H1 (cell line): ENCODE measurements at regions not wholly inside any gene's neighbourhood (a gene's known extent, or its start where the extent isn't known, plus 50 kb on each side); places are given as distances from the start of the nearest gene placed in this dataset.
"Not testable (repeated sequence)": the region's sequence is repeated elsewhere in the genome, so short reads cannot be mapped to it uniquely, and the experiment has no call there.

ENCODE experiments used
- CTCF ChIA-PET: fragments of 300-600 bp; sonication (Branson Sonifier 250); formaldehyde crosslinking; loops from one replicate; lab custom pipeline; 2021; ENCODE audit not compliant: partially characterized antibody; lab: Charles Lee
- POLR2A ChIA-PET: fragments of 300-600 bp; sonication (Branson Sonifier 250); formaldehyde crosslinking; loops from one replicate; lab custom pipeline; 2021; ENCODE audit warnings: inconsistent platforms; ENCODE audit not compliant: partially characterized antibody; lab: Charles Lee
- DNase-seq, 2 experiments: peaks; one replicate each; pipeline versions ENCODE4 v3.0.0 to v3.0.0-alpha.2; 2010 to 2022; ENCODE audit warnings: low spot score in 2 of 2, low read depth in 1 of 2, mixed read lengths in 1 of 2
- FAIRE-seq: peaks from 2 replicates; lab custom pipeline; 2011; peaks lifted over from hg19 to GRCh38; lab: Jason Lieb, UNC
- H2AFZ ChIP-seq: 2 replicates; pipeline ENCODE4 v1.8.1; 2012; ENCODE audit warnings: low read length, inconsistent platforms
- H2AK5ac ChIP-seq: 2 replicates; pipeline ENCODE4 v1.6.1; 2013; ENCODE audit warnings: low read depth, low read length
- H2BK120ac ChIP-seq: replicated peaks from 2 replicates; pipeline ENCODE3; 2013; ENCODE audit warnings: low read depth, low read length, inconsistent platforms
- H2BK12ac ChIP-seq: 2 replicates; pipeline ENCODE4 v1.6.1; 2013; ENCODE audit warnings: low read depth, low read length
- H2BK15ac ChIP-seq: 2 replicates; pipeline ENCODE4 v1.6.1; 2013; ENCODE audit warnings: low read length
- H2BK20ac ChIP-seq: 2 replicates; pipeline ENCODE4 v1.6.1; 2013; ENCODE audit warnings: low read length
- H2BK5ac ChIP-seq: 2 replicates; pipeline ENCODE4 v1.6.1; 2013; ENCODE audit warnings: low read depth, low read length
- H3K14ac ChIP-seq: 2 replicates; pipeline ENCODE4 v1.6.1; 2013; ENCODE audit warnings: inconsistent platforms; ENCODE audit not compliant: insufficient read length
- H3K18ac ChIP-seq: 2 replicates; pipeline ENCODE4 v1.6.1; 2013; ENCODE audit warnings: low read length; ENCODE audit errors: extremely low read depth
- H3K23ac ChIP-seq: 2 replicates; pipeline ENCODE4 v1.6.1; 2013; ENCODE audit warnings: inconsistent platforms; ENCODE audit not compliant: insufficient read length
- H3K23me2 ChIP-seq: 2 replicates; pipeline ENCODE4 v1.6.1; 2013; ENCODE audit warnings: low read depth, low read length
- H3K27ac ChIP-seq: 2 replicates; pipeline ENCODE4 v1.6.1; 2011; ENCODE audit warnings: low read depth, low read length, inconsistent platforms
- H3K27me3 ChIP-seq, 4 experiments: replicated peaks in 1 of 4; 1 replicate in 1 of 4; 2 replicates in 3 of 4; pipeline versions ENCODE4 v1.6.1 to v1.8.1; 2011 to 2013; ENCODE audit warnings: low read length in 3 of 4, mild to moderate bottlenecking in 3 of 4, inconsistent platforms in 2 of 4, mixed read lengths in 2 of 4, moderate library complexity in 1 of 4; ENCODE audit not compliant: control insufficient read depth in 3 of 4, insufficient read depth in 3 of 4; ENCODE audit errors: extremely low read depth in 1 of 4
- H3K36me3 ChIP-seq, 4 experiments: 2 replicates each; pipeline versions ENCODE4 v1.6.1 to v1.8.1; 2011 to 2013; ENCODE audit warnings: mild to moderate bottlenecking in 4 of 4, low read length in 3 of 4, moderate library complexity in 2 of 4, control low read depth in 1 of 4, inconsistent platforms in 1 of 4; ENCODE audit not compliant: insufficient read depth in 4 of 4, control insufficient read depth in 2 of 4
- H3K4ac ChIP-seq: replicated peaks from 2 replicates; pipeline ENCODE3; 2013; ENCODE audit warnings: low read length, low read depth, mixed read lengths, inconsistent platforms; ENCODE audit not compliant: insufficient read length
- H3K4me1 ChIP-seq, 4 experiments: replicated peaks in 1 of 4; 1 replicate in 1 of 4; 2 replicates in 3 of 4; pipeline versions ENCODE4 v1.6.1 to v1.8.1; 2011 to 2013; ENCODE audit warnings: low read length in 3 of 4, inconsistent platforms in 2 of 4, mixed read lengths in 1 of 4; ENCODE audit not compliant: insufficient read depth in 4 of 4, control insufficient read depth in 3 of 4
- H3K4me2 ChIP-seq, 2 experiments: 2 replicates each; pipeline versions ENCODE4 v1.6.1 to v1.8.1; 2011 to 2013; ENCODE audit warnings: low read depth in 2 of 2, low read length in 2 of 2, control low read depth in 1 of 2, inconsistent platforms in 1 of 2, mild to moderate bottlenecking in 1 of 2; ENCODE audit not compliant: insufficient read depth in 1 of 2
- H3K4me3 ChIP-seq, 4 experiments: fragments of 200-600, 300-600 bp in 1 of 4; sonication (generic), shearing (Covaris generic), sonication (Bioruptor Twin) in 1 of 4; 2 replicates each; pipeline versions ENCODE4 v1.5.1 to v1.8.1; 2011 to 2016; ENCODE audit warnings: low read length in 4 of 4, low read depth in 3 of 4, control low read depth in 2 of 4, inconsistent platforms in 2 of 4, mild to moderate bottlenecking in 2 of 4, mixed read lengths in 1 of 4, moderate library complexity in 1 of 4; ENCODE audit not compliant: insufficient read depth in 2 of 4; ENCODE audit errors: extremely low read depth in 1 of 4
- H3K56ac ChIP-seq: replicated peaks from 2 replicates; pipeline ENCODE3; 2013; ENCODE audit warnings: low read depth, mild to moderate bottlenecking, mixed read lengths, low read length, inconsistent platforms; ENCODE audit not compliant: insufficient read length
- H3K79me1 ChIP-seq: 2 replicates; pipeline ENCODE4 v1.6.1; 2013; ENCODE audit warnings: low read depth, low read length, control low read depth
- H3K79me2 ChIP-seq, 2 experiments: 2 replicates each; pipeline versions ENCODE4 v1.6.1 to v1.8.1; 2012 to 2013; ENCODE audit warnings: low read length in 2 of 2, mild to moderate bottlenecking in 2 of 2, inconsistent platforms in 1 of 2; ENCODE audit not compliant: insufficient read depth in 2 of 2, control insufficient read depth in 1 of 2
- H3K9ac ChIP-seq, 4 experiments: replicated peaks in 1 of 4; 1 replicate in 1 of 4; 2 replicates in 3 of 4; pipeline versions ENCODE4 v1.6.1 to v1.8.1; 2011 to 2013; ENCODE audit warnings: low read depth in 3 of 4, low read length in 3 of 4, control low read depth in 2 of 4, mild to moderate bottlenecking in 2 of 4, moderate library complexity in 2 of 4, inconsistent platforms in 1 of 4; ENCODE audit errors: extremely low read depth in 1 of 4
- H3K9me3 ChIP-seq, 2 experiments: 2 replicates each; pipeline versions ENCODE4 v1.6.1 to v1.8.1; 2012 to 2013; ENCODE audit warnings: mild to moderate bottlenecking in 2 of 2, moderate library complexity in 2 of 2, control low read depth in 1 of 2, inconsistent platforms in 1 of 2, low read depth in 1 of 2, low read length in 1 of 2, mixed read lengths in 1 of 2; ENCODE audit not compliant: insufficient read depth in 2 of 2
- H4K20me1 ChIP-seq, 2 experiments: replicated peaks in 1 of 2; 2 replicates each; pipeline versions ENCODE3 to v1.8.1; 2011 to 2013; ENCODE audit warnings: inconsistent platforms in 2 of 2, low read length in 2 of 2, mild to moderate bottlenecking in 1 of 2; ENCODE audit not compliant: insufficient read depth in 2 of 2, control insufficient read depth in 1 of 2
- H4K5ac ChIP-seq: 2 replicates; pipeline ENCODE4 v1.6.1; 2013; ENCODE audit warnings: low read length, low read depth, mixed read lengths, inconsistent platforms; ENCODE audit not compliant: insufficient read length
- H4K8ac ChIP-seq: 2 replicates; pipeline ENCODE4 v1.8.0; 2013; ENCODE audit warnings: mild to moderate bottlenecking, moderate library complexity, low read length, inconsistent platforms; ENCODE audit not compliant: insufficient read depth; ENCODE audit errors: extremely low read depth
- H4K91ac ChIP-seq: replicated peaks from 2 replicates; pipeline ENCODE3; 2013; ENCODE audit warnings: low read length, mixed read lengths, inconsistent platforms; ENCODE audit not compliant: insufficient read length
- MAX ChIP-seq: IDR thresholded peaks from 2 replicates; pipeline ENCODE4 v1.6.1; 2012; ENCODE audit warnings: inconsistent platforms
- TAF1 ChIP-seq: IDR thresholded peaks from 2 replicates; pipeline ENCODE4 v1.6.1; 2011; ENCODE audit warnings: mild to moderate bottlenecking, low read depth, low read length
- TCF12 ChIP-seq: IDR thresholded peaks from 2 replicates; pipeline ENCODE4 v1.6.1; 2011; ENCODE audit warnings: low read depth, mild to moderate bottlenecking, low read length
- WGBS, 2 experiments: shearing (Covaris generic) in 1 of 2; methylation state at CpG; one replicate each; pipeline versions ENCODE4 v1.1.6 to v1.1.7; 2013 to 2015; ENCODE audit warnings: low lambda C conversion rate in 2 of 2, mixed read lengths in 2 of 2, inconsistent platforms in 1 of 2, low coverage in 1 of 2, missing lambda C conversion rate in 1 of 2; ENCODE audit not compliant: insufficient replicate concordance in 2 of 2, insufficient coverage in 1 of 2, insufficient read length in 1 of 2; ENCODE audit errors: extremely low coverage in 1 of 2, missing lambda C conversion rate in 1 of 2; 5-methylcytosine and 5-hydroxymethylcytosine counted together

- Histone ChIP-seq H3K4me1 (peaks cover 3 to 26% (median 10%) of the 10 kb centered on the region in 4 experiments; a peak in 6 of 7 replicates), H2BK5ac (0 out of 2 replicates have a peak overlapping the region, but pooled peaks have one; percentile 44), H3K9ac (peak overlapping the region in 1 of 4 experiments; percentile 39; a peak in 1 of 7 replicates), H3K36me3 (peaks cover 0 to 15% (median 1%) of the 10 kb centered on the region in 4 experiments; a peak in 3 of 8 replicates), H3K18ac (peak overlapping the region; percentile 60), H3K4me2 (peak overlapping the region; percentile 51 to 100; a peak in 3 of 4 replicates), H3K79me2 (peaks cover 16 to 22% of the 10 kb centered on the region in 2 experiments), H3K4me3 (peak overlapping the region in 2 of 4 experiments; percentile 22 to 51; a peak in 2 of 8 replicates)
- FAIRE-seq, H3K4ac ChIP-seq, H2AK5ac ChIP-seq, H3K79me1 ChIP-seq, H3K9me3 ChIP-seq, H4K5ac ChIP-seq, H3K14ac ChIP-seq, H2AFZ ChIP-seq, H3K56ac ChIP-seq, H2BK20ac ChIP-seq, H4K8ac ChIP-seq, H2BK120ac ChIP-seq, CTCF ChIA-PET, H3K23me2 ChIP-seq, H2BK12ac ChIP-seq, DNase-seq, H3K27me3 ChIP-seq, H4K20me1 ChIP-seq, H4K91ac ChIP-seq, H2BK15ac ChIP-seq, H3K23ac ChIP-seq, H3K27ac ChIP-seq: not testable (repeated sequence)
- WGBS, 2 experiments: 11% methylated on average over 8 of the region's 8 CpGs; no CpG with 5 or more reads in 1 of the 2 experiments
- POLR2A ChIA-PET: interaction anchor here (1.3 kb wide), 1 partner anchor 8 kb away, joined by 3 read pairs; no protein-coding TSS in a partner anchor
- 0 out of 2 replicates have a peak, but pooled peaks have one; percentile 24 for TF ChIP-seq TAF1
- 0 out of 2 replicates have a peak, but pooled peaks have one; percentile 78 for TF ChIP-seq TCF12
- TF ChIP-seq MAX: 0 out of 2 replicates have a peak, but pooled peaks have one; percentile 4
Measured at GRCh38 chr2:7876445-7876844, 805.4 kb upstream of the ID2 start.
